ENCODE measurements at regions not wholly inside any gene's neighbourhood (a gene's known extent, or its start where the extent isn't known, plus 50 kb on each side); places are given as distances from the start of the nearest gene placed in this dataset.

DNA sequence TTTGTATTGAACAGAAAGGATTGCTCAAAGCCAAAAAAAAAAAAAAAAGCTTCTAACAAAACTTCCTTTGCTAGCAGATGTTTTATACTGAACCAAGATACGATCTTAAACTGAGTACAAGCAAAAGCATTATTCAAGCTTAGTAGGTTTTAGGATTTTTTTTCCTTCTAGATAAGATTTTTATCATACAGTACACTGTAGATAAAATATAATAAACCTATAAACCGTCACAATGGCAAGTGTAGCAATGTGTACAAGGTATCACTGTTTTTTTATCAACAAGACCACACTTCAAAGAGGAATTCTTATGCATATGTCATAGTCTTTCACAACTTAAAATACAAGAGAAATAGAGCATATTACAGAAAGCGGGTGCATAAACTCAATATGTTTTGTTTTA, 56.5 kb upstream of the TRPM3 start:
- no peak overlapping the region for H2BK120ac ChIP-seq (replicated peaks; ENCODE audit: low read depth, low read length)
- H3K79me1 ChIP-seq (ENCODE audit: low read depth, low read length) = no peaks in the 10 kb centered on the region
- no peak overlapping the region for H2BK12ac ChIP-seq (ENCODE audit: low read depth, low read length)
- H3K9me3 ChIP-seq (ENCODE audit: insufficient read depth in 2 of 2, low read depth in 1 of 2, low read length in 1 of 2) = no peaks in the 10 kb centered on the region
- FAIRE-seq = no peak
- DNase-seq (ENCODE audit: low read depth in 1 of 2, low spot score in 2 of 2) = no peak
- no peak overlapping the region for H3K18ac ChIP-seq (ENCODE audit: extremely low read depth, low read length)
- H3K23me2 ChIP-seq (ENCODE audit: low read depth, low read length) = no peaks in the 10 kb centered on the region
- H3K27me3 ChIP-seq (replicated peaks in 1 of 4; ENCODE audit: control insufficient read depth in 3 of 4, extremely low read depth in 1 of 4, insufficient read depth in 3 of 4, low read length in 3 of 4) = no peaks in the 10 kb centered on the region
- H2AFZ ChIP-seq (ENCODE audit: low read length) = no peak overlapping the region
- H4K91ac ChIP-seq (replicated peaks; ENCODE audit: insufficient read length, low read length) = no peak overlapping the region
- TF ChIP-seq SAP30 (IDR thresholded peaks at IDR 0.05; ENCODE audit: insufficient read depth, insufficient replicate concordance, low read length) (no peak), RNF2 (IDR thresholded peaks at IDR 0.05; ENCODE audit: borderline replicate concordance, low read depth, low read length, missing control alignments, poor library complexity, severe bottlenecking) (no peak)
- H3K4ac ChIP-seq (replicated peaks; ENCODE audit: insufficient read length, low read depth, low read length) = no peak overlapping the region
- no peak overlapping the region for H4K5ac ChIP-seq (ENCODE audit: insufficient read length, low read depth, low read length)
- H3K27ac ChIP-seq (ENCODE audit: low read depth, low read length) = no peak overlapping the region
- 94% methylated on average over 3 of the region's 3 CpGs; no CpG with 5 or more reads in 1 of the 2 experiments for WGBS, 2 experiments (ENCODE audit: extremely low coverage in 1 of 2, insufficient coverage in 1 of 2, insufficient read length in 1 of 2, insufficient replicate concordance in 2 of 2, low coverage in 1 of 2, low lambda C conversion rate in 2 of 2, missing lambda C conversion rate in 1 of 2)
- H2BK15ac ChIP-seq (ENCODE audit: low read length) = no peak overlapping the region
- peaks cover 0 to 4% (median 0%) of the 10 kb centered on the region in 4 experiments; a peak in 1 of 7 replicates for H3K4me1 ChIP-seq (replicated peaks in 1 of 4; ENCODE audit: control insufficient read depth in 3 of 4, insufficient read depth in 4 of 4, low read length in 3 of 4)
- no peak overlapping the region for H3K14ac ChIP-seq (ENCODE audit: insufficient read length)
- H3K23ac ChIP-seq (ENCODE audit: insufficient read length) = no peak overlapping the region
- no peaks in the 10 kb centered on the region for H3K36me3 ChIP-seq (ENCODE audit: control insufficient read depth in 2 of 4, insufficient read depth in 4 of 4, low read length in 3 of 4)
- ChIA-PET CTCF (ENCODE audit: partially characterized antibody) (interaction anchor here (0.6 to 1.1 kb wide), 2 partner anchors 69 to 375 kb away, joined by 3 read pairs; no protein-coding TSS in a partner anchor), POLR2A (ENCODE audit: partially characterized antibody) (interaction anchor here (0.6 kb wide), 1 partner anchor 18 kb away, joined by 4 read pairs; no protein-coding TSS in a partner anchor)
- no peaks in the 10 kb centered on the region for H4K20me1 ChIP-seq (replicated peaks in 1 of 2; ENCODE audit: control insufficient read depth in 1 of 2, insufficient read depth in 2 of 2, low read length in 2 of 2)
- no peak overlapping the region for H3K9ac ChIP-seq (replicated peaks in 1 of 4; ENCODE audit: extremely low read depth in 1 of 4, low read depth in 3 of 4, low read length in 3 of 4)
- no peak overlapping the region for H3K4me3 ChIP-seq (ENCODE audit: extremely low read depth in 1 of 4, insufficient read depth in 2 of 4, low read depth in 3 of 4, low read length in 4 of 4)
- no peak overlapping the region for H4K8ac ChIP-seq (ENCODE audit: extremely low read depth, insufficient read depth, low read length)
- no peak overlapping the region for H2AK5ac ChIP-seq (ENCODE audit: low read depth, low read length)
- no peak overlapping the region for H3K56ac ChIP-seq (replicated peaks; ENCODE audit: insufficient read length, low read depth, low read length)
- no peak overlapping the region for H3K4me2 ChIP-seq (ENCODE audit: insufficient read depth in 1 of 2, low read depth in 2 of 2, low read length in 2 of 2)
- H2BK5ac ChIP-seq (ENCODE audit: low read depth, low read length) = no peak overlapping the region
- no peaks in the 10 kb centered on the region for H3K79me2 ChIP-seq (ENCODE audit: control insufficient read depth in 1 of 2, insufficient read depth in 2 of 2, low read length in 2 of 2)
- no peak overlapping the region for H2BK20ac ChIP-seq (ENCODE audit: low read length)
